HG03108 (cell line): ENCODE measurements at regions not wholly inside any gene's neighbourhood (a gene's known extent, or its start where the extent isn't known, plus 50 kb on each side); places are given as distances from the start of the nearest gene placed in this dataset.
A peak's percentile ranks its signal among the peaks of the same experiment; 100 is the strongest.

Experiments used
- ATAC-seq: cut with Tn5 transposase; IDR thresholded peaks from one replicate; pipeline ENCODE4 v1.9.1; 2021; ENCODE audit warnings: moderate library complexity; ENCODE audit not compliant: unreplicated experiment

GRCh38 chr2:8049851-8050571, 631.8 kb upstream of the ID2 start:
- peak; percentile 85 for ATAC-seq

DNA sequence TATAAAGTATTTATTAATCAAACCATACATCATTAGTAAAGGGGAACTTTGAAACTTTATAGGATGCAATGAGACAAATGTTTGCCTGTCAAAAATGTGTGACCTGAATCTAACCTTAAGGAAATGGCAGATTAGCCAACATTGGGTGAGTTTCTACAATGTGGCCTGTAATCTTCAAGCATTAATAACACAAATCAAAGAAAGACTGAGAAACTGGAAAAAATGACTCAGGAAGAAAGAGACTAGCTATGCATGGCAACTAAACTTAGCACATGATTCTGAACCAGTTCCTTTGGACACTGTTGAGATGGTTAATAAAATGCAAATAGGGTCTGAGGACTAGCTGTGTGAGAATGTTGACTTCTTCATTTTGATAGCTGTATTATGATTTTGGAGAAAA, 628.6 kb upstream of the ID2 start:
- ATAC-seq = no peak

DNA sequence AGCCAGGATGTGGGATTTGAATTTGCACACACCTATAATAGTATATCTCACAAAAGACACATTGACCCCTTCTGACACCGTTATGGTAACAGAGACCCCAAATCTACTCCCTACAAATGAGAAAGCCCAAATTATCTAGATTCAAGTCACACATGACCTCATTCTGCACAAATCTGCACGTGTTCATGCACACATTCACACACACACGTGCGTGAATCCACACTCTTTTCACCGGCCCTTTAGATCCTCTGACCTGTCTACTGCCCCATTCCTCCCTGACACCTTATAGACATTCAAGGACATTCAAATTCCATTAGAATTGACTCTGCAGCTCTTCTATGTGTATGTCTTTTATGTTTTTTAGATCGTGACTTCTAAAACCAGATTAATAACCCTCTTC, 627.8 kb upstream of the ID2 start:
- ATAC-seq = no peak

DNA sequence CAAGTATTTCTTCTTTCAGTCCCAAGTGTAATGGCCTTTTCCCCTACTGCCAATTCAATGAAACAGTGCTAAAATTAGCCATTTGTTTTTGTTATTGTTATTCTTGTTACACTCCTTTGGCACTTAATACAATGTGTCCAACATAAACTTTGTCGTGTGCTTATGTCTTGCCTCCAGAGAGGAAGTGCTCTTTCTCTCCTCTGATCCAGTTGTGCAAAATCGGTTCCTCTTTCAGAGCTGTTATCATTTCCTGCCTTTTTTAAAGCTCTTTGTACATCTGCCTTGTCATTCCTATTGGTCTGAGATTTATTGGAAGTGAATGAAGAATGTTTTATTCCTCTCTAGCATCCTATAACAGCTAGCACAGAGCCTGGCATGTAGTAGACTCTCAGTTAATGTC, 623.2 kb upstream of the ID2 start:
- peak; percentile 70 for ATAC-seq

DNA sequence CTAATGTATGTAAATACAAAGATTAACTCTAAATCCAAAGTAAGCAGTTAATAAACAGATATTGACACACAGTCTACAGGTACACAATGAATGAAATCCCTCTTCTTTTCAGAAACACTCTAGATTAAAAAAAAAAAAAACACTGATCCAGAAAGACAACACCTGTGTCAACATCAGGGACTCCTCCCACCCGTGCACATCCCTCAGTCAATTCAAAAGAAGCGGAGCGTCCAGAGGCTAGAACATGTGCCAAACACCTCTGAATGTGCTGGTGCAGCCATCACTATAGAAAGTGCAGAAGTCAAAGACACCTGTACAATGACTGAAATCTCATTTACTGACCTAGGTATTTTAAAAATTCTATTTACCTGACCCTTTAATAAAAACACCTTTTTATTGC, 622.6 kb upstream of the ID2 start:
- no peak for ATAC-seq

DNA sequence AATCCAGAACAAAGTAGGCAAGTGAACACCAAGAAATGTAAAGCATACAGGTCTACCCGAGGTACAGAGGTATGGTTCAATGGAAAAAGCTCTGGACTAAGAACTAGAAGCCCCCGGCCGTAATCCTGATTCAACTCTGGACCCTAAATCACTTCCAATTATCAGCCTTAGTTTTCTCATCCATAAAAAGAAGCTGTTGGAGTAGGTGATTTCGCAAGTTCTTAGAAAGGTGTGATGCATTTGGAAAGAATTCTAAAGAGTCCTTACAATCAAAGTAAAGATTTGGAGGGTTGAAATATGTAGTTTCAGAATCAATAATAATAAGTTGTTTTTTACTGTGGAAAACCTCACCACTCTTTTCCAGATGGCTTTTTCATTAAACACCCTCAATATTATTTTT, 622.1 kb upstream of the ID2 start:
- ATAC-seq = no peak

GRCh38 chr2:8061219-8061618, 620.6 kb upstream of the ID2 start:
- no peak for ATAC-seq

DNA sequence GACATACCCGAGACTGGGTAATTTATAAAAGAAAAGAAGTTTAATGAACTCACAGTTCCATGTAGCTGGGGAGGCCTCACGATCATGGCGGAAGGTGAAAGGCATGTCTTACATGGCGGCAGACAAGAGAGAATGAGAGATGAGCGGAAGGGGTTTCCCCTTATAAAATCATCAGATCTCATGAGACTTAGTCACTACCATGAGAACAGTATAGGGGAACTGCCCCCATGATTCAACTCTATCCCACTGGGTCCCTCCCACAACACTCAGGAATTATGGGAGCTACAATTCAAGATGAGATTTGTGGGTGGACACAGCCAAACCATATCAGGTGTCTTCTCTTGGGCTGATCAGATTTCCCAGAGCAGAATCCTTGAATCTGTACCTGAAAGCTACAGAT, 617.3 kb upstream of the ID2 start:
- ATAC-seq = no peak

GRCh38 chr2:8065191-8065590, 616.7 kb upstream of the ID2 start:
- no peak for ATAC-seq

DNA sequence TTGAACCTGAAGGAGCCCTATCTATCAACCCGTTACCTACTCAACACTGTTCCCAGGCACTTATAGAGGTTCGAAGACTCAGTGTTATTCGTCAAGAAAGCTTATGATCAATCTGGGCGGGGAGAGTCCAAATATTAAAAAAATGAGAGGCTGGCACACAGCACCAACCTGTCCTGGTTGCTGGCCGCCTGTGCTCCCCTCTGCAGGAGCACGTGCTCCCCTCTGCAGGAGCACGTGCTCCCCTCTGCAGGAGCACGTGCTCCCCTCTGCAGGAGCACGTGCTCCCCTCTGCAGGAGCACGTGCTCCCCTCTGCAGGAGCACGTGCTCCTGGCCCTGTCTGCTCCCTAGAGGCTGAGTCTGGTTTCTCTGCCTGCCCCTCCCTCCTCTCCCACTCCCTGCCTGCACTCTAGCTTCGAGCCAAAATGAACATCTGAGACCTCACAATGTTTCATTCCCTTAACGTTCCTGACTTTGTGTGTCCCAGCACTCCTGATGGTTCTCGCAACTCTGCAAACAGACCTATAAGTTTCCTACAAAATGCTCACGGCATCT, 614.0 kb upstream of the ID2 start:
- no peak for ATAC-seq

- no peak for ATAC-seq
Observed at GRCh38 chr2:8072907-8073306, 608.9 kb upstream of the ID2 start.

GRCh38 chr2:8073916-8074315, 607.9 kb upstream of the ID2 start:
- ATAC-seq = no peak

GRCh38 chr2:8076448-8077342, 605.2 kb upstream of the ID2 start:
- ATAC-seq = no peak

DNA sequence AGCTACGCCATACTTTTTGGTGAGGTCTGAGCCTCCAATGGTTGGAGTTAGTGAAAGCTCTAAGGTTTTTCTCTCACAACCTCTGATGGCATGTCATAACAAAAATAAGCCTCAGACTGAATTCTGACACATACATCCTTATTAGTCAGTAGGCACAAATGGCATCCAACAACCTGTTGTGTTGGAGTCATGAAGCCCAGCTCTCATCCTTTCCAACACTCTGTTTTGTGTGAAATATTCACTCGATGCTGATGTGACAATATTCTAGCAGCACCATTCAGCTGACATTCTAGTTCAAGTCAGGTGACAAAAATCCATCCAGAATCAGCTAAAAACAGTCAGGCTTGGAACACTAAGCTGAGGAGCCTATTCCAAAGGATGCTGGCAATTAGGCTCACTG, 603.2 kb upstream of the ID2 start:
- ATAC-seq = no peak

DNA sequence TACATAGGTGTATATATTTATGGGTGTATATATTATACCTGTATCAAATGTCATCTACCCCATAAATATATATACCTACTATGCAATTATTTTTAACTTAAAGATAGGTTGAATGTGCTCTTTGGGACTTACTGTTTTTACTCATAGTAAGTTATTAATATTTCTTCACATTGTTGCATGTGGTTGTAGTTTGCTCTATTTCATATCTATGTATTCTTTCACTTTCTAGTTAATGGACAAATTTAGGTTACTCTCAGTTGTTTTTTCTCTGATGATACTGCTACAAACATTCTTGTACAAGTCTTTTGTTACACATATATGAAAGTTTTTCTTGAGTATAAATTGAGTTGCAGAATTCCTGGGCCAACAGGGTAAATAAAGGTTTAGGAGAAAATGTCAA, 601.8 kb upstream of the ID2 start:
- ATAC-seq = no peak

DNA sequence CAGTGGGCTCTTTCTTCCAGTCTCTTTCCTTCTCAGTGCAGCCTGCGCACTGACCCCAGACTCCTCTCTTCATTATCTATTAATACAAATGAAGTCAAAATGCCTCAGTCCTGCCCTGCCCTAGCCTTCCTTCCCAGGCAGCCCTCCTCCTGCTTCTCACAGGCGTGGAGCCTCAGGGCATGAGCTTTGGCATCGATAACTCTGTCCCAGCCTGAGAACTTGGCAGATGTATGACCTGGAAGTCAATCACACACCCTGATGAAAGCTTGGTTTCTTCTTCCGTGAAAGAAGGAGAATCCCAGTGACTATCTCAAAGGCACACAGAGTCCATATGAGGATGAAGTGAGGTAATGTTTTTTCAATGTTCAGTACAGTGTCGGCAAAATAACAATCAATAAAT, 600.7 kb upstream of the ID2 start:
- ATAC-seq = no peak

GRCh38 chr2:8082840-8083239, 599.0 kb upstream of the ID2 start:
- ATAC-seq = no peak

GRCh38 chr2:8086357-8086756, 595.5 kb upstream of the ID2 start:
- no peak for ATAC-seq

- no peak for ATAC-seq
Observed at GRCh38 chr2:8086796-8087479, 594.9 kb upstream of the ID2 start.

DNA sequence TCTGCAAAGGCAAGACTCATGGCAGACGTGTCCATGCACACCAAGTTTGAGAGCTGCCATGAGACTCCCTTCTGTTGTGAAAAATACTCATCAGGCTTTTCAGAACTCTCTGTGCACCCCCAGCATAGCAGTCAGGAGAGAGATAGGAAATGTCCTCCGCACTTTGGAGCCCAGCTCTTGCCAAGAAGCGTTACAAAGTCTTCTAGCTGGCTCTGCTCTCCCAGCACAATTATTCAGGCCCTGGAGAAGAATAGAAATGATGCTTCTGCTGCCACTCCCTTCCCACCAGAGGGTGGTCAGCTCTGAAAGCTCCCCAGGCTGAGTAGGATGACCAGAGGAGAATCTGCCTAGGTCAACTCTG, 594.4 kb upstream of the ID2 start:
- ATAC-seq = no peak

GRCh38 chr2:8088810-8089209, 593.0 kb upstream of the ID2 start:
- no peak for ATAC-seq

DNA sequence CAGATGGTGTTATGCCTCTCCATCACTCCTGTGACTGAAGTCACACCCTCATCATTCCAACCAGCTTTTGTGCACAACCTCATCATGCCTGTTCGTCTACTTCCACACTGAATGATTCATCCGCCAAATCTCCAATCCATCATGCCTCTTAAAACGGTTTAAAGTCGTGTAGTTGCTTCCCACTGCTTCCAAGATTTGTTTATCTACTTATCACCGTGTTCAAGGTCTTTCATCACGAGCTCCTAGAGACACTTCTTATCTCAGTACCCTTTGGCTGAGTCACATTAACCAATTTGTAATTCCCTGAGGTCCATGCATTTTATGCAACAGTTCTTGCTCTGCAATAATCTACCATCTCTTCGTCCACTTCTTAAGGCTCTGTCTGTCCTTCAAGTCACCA, 592.3 kb upstream of the ID2 start:
- ATAC-seq = no peak
